ENCODE measurements at regions not wholly inside any gene's neighbourhood (a gene's known extent, or its start where the extent isn't known, plus 50 kb on each side); places are given as distances from the start of the nearest gene placed in this dataset.

DNA sequence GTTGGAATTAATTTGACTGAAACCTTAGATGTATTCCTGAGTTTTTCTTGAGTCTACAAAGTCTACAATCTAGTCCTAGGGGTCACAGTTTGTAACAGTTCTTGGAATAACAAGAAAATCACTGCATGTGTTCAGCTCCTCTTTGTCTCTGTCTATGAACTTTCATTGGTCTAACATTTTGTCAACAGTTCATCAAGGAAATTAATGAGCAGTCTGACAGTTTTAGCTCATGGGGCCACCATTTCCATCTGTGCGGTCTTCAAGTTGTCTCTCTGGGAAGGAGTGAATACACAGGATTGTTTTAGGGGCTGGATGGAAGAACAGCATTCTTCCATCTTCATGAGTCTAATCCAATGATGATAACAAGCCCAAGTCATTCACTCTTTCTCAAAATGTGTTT lies 276.4 kb downstream of the TMEM167A start:
- DNase-seq, result no peak

GRCh38 chr5:82799361-82800077 lies 277.7 kb downstream of the TMEM167A start:
- no peak for DNase-seq

GRCh38 chr5:82798676-82799075 lies 278.5 kb downstream of the TMEM167A start:
- DNase-seq, result no peak

- no peak for DNase-seq
These were observed 280.4 kb downstream of the TMEM167A start for GRCh38 chr5:82796643-82797416.

DNA sequence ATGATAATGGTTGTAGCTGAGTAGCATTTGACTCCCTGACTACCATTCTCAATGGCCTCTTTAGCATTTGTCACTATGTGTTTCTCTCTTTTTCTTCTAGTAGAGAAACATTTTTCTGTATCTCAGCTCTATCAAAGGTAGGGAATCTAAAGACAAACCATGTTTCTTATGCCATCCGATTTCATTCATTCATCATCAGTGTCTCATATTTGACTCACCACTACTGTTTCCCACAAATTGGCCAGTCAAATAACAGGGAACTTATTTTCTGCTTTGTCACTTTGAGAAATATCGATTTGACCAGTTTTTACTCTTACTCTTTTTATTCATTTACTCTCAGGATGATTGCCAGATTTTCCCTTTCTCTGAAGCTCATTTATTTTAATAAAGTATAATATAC lies 282.3 kb downstream of the TMEM167A start:
- no peak for DNase-seq

DNA sequence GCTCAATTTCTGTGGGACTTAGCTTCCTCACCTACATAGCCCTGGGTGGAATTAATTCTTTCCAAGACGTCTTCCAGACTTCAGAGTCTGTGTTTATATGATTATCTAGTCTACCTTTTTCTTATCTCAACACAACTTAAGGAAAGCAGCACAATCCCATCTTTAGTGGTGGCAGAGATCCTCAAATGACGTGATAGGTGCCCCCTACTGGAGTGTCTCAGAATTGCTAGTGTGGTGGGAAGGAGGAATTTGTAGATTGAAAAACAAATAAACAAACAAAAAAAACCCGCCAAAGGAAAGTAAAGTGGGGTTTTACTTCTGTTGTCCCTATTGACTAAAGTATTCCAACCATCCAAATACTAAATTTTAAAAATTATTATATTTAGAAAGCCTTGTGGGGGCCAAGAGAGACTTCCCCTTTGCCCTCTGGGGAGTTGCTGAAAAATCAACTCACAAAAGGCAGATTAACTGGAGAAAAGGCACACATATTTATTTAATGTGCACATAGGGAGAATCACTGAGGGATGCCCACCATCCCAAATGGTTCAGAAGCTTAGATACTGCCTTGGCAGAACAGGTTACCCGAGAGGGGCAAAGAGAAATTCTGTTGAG lies 283.3 kb downstream of the TMEM167A start:
- DNase-seq, result peak; percentile 13

DNA sequence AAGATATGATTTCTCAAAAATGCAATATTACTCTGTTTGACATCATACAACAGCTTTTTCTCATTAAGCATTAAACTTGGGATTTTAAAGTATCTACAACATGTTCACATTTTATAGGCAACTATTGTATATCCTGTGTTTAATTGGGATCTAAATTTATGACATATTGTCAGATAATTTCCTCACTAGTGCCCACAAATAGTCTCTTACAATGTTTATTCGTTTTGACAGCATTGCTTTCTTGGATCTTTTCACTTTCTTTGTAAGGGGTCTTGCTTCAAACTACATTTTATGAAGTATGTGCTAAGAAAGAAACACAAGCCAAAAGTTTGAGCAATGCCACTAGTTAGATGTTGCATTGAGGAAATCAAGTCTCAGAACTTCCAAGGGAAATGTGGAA lies 285.1 kb downstream of the TMEM167A start:
- DNase-seq, result no peak

DNA sequence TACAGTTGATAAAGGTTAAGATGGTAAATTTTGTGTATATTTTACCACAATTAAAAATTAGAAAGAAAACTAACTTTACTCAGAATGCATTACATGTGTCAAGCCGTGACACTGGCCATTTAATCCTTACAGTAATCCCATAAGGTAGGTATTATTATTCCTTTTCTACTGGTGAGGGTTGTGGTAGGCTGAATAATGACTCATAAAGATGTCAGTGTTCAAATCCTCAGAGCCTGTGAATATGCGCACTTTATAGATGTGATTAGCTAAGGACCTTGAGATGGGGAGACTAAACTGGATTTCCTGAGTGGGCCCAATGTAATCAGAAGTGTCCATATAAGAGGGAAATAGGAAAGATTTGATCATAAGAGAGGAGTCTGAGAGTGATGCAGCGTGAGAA lies 288.1 kb downstream of the TMEM167A start:
- DNase-seq, result no peak

DNA sequence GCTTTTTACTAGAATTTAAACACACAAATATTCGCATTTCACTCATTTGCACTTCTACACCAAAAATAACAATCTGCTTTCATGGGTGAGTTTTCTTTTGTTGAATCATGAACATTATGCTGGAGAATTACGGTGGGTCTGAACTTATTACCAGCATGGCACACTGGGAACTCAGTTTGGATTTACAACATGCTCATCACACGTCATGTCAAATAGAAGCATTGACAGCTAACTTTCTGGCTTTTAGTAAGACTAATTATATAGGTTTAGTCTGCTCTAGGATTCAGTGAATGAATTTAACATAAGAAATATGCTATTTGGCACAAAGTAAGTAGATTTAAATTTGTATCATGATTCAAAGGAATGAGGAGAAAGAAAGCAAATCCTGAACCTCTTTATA lies 290.4 kb downstream of the TMEM167A start:
- DNase-seq, result no peak

GRCh38 chr5:82785882-82786509 lies 291.2 kb downstream of the TMEM167A start:
- no peak for DNase-seq

DNA sequence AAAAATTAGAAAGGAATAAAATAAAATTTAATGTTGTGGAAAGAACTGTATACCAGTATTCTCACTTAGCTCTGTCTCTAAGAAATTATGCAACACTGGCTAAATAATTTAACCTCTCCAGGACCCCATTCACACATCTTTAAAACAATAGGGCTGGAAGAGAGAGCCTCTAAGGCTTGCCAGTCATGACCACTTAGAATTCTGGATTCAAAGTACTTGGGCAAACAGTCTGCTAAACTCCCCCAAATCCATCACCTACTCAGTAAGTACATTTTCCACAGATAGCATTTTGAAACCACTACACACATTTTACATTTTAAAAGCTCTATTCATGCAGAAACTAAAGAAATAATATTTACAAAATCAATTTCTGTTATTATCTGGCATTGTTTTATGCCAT lies 291.7 kb downstream of the TMEM167A start:
- DNase-seq, result no peak

DNA sequence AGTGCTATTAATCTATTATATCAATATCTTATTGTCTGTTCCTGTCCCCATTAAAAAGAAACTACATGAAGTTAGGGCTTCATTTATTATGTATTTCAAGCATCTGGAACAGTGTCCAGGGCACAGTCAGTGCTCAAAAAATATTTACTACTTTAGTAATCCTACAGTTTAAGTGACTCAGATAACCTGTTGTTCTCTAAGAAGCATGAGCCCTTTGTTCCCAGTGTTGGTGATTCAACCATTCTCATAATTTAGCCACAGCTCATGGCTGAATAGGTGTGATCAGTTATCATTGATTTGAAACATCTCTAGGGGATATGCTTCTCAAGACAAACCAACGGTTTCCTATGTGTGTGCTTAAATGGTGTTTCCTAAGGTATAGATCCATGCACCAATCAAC lies 292.7 kb downstream of the TMEM167A start:
- no peak for DNase-seq

GRCh38 chr5:82777106-82777505 lies 300.1 kb downstream of the TMEM167A start:
- no peak for DNase-seq

- DNase-seq, result no peak
These were observed 304.9 kb downstream of the TMEM167A start for GRCh38 chr5:82772281-82772680.

GRCh38 chr5:82766206-82766605 lies 311.0 kb downstream of the TMEM167A start:
- no peak for DNase-seq

DNA sequence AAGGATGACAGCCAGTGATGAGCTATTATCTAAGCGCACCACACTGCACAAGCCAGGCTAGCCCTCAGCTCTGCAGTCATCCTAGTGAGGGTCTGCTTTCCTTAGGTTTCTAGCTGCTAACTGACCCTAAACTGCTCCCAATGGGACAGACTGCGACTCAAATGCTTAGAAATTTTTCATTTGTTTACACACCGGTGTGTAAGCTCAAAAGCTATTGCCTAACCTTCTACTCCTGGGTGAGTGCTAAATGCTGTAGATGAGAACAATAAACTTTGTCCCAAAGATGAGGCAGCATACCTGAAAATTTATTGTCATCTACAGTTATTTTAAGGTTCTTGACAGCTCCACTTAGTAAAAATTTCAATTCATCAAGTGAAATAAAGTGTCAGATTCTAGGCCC lies 311.4 kb downstream of the TMEM167A start:
- no peak for DNase-seq

DNA sequence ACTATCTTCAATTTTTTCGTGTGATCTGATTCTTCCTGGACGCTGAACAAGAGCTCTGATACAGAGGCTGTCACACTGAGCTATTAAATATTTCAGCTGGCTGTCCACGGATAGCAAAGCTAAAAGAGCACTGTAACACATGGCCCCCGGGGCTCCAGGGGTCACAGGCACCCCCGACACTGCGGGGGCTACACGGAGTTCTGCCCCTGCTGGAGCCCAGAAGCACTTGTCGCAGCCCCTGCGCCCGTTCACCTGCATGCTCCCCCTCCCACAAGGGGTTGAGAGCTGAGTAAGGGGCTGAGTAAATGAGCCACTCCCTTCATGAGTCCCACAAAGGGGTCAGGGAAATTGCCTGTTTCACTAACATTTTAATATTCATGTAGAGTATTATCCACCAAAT lies 316.3 kb downstream of the TMEM167A start:
- no peak for DNase-seq

DNA sequence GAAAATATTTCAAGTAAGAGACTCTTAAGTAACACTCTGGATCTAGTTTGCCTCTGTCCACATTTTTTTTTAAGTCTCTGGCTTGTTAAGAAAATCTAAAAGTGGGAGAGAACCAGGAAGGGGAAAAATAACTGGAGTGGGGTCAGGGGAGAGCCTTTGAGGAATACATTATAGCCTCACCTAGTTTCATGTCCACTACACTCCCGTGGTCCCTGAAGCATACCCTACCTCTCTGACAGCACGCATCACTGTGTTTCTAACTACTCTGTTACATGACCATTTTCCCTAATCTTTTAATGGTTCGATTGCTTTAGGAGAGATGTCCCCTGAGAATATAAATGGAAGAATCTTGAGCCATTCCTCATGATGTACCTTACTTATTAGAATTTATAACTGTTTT lies 318.3 kb downstream of the TMEM167A start:
- DNase-seq, result no peak

DNA sequence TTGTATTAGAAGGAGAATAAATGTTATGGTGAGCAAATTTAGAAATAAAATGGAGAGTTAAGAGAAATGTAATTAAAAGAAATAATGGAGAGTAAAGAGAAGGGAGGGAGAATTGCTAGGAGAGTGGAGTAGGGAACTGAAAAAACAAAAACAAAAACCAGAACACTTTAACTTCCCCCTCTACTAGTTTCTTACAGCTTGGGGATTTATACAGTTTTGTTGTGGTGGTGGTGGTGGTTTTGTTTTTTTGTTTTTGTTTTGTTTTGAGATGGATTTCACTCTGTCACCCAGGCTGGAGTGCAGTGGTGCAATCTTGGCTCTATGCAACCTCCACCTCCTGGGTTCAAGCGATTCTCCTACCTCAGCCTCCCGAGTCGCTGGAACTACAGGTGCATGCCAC lies 322.4 kb downstream of the TMEM167A start:
- no peak for DNase-seq

- no peak for DNase-seq
These were observed 323.0 kb downstream of the TMEM167A start for GRCh38 chr5:82754036-82754746.

DNA sequence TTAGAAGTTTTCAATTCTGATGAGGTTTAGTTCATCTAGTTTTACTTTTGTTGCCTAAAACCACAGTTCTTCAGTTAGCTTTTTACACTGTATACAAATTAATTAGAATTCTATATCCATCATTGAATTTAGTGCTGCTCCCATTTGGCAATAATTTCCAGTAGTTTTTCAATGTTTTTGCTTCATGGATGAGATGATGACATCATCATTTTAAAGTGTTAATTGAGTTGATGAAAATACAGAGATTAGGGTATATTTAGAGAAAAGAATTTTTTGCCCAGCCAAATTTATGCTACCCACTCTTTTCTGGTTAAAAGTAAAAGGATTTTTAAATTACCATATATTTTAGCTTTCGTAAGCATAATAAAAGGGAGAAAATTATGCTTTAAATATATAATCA lies 323.8 kb downstream of the TMEM167A start:
- DNase-seq, result no peak

DNA sequence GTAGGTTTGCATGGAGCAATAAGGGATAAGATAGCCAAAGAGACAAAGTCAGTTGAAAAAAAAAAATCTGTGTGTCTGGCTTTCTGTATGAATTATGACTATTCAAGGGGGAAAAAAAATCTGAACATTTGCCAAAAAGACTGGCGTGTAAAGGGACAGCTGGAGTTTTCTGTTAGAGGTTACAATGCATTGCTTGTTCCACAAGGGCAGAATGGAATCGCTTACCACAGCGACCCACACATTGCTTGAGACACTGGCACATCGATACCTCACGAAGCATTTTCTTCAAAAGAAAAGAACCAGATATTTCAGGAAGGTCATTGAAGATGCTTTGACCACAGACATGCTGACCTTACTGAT lies 327.8 kb downstream of the TMEM167A start:
- DNase-seq, result no peak

Data from stimulated activated CD4-positive, alpha-beta T cell treated with anti-CD3 and anti-CD28 coated beads, Interleukin-1b, Interleukin-23, amount 100 ng/mL, for 48 hours (primary cell).